ENCODE measurements at regions not wholly inside any gene's neighbourhood (a gene's known extent, or its start where the extent isn't known, plus 50 kb on each side); places are given as distances from the start of the nearest gene placed in this dataset.

DNA sequence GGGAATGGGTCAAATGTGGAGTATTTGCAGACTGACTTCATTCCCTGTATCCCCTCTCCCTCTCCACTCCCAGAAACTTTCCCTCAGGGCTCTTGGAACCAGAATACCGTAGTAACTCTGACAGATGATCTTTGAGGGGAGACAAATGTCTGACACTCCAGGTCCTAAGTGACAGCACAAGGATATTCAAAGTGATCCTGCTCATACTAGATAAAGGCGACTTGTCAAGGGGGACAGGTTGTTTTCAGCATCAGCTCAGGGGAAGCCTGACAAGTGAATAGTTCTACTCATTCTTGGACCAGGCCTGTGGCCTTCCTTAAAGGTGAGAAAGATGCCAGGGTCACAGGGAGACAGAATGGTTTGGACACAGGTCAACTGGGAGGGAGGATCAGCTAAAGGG lies 92.8 kb downstream of the NXPE2 start:
- DNase-seq (ENCODE audit: low read depth) (no peak), FAIRE-seq (no peak)
- no peak overlapping the region for H3K4me2 ChIP-seq (ENCODE audit: low read length)
- H3K27ac ChIP-seq (ENCODE audit: low read depth, low read length): no peak overlapping the region
- H3K36me3 Mint-ChIP-seq (ENCODE audit: low read depth, unreplicated experiment): no peaks in the 10 kb centered on the region
- H3K27me3 ChIP-seq (ENCODE audit: insufficient read depth, low read length): no peaks in the 10 kb centered on the region
- no peaks in the 10 kb centered on the region for H3K9me3 Mint-ChIP-seq (ENCODE audit: unreplicated experiment)
- no peak overlapping the region for H2AFZ ChIP-seq (ENCODE audit: low read depth, low read length)
- TF ChIP-seq, protein P1, sequence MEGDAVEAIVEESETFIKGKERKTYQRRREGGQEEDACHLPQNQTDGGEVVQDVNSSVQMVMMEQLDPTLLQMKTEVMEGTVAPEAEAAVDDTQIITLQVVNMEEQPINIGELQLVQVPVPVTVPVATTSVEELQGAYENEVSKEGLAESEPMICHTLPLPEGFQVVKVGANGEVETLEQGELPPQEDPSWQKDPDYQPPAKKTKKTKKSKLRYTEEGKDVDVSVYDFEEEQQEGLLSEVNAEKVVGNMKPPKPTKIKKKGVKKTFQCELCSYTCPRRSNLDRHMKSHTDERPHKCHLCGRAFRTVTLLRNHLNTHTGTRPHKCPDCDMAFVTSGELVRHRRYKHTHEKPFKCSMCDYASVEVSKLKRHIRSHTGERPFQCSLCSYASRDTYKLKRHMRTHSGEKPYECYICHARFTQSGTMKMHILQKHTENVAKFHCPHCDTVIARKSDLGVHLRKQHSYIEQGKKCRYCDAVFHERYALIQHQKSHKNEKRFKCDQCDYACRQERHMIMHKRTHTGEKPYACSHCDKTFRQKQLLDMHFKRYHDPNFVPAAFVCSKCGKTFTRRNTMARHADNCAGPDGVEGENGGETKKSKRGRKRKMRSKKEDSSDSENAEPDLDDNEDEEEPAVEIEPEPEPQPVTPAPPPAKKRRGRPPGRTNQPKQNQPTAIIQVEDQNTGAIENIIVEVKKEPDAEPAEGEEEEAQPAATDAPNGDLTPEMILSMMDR (IDR thresholded peaks at IDR 0.05; ENCODE audit: insufficient read depth, low read depth, low read length): no peak
- no peak for TF ChIP-seq EZH2 (IDR thresholded peaks at IDR 0.05; ENCODE audit: insufficient read depth, low read length)
- H3K4me3 Mint-ChIP-seq (ENCODE audit: unreplicated experiment): no peak overlapping the region
- H3K4me3 ChIP-seq (ENCODE audit: insufficient read depth, low read depth, low read length): no peak overlapping the region
- H3K4me1 ChIP-seq (ENCODE audit: insufficient read depth, low read length): no peaks in the 10 kb centered on the region
- peaks cover 41% of the 10 kb centered on the region for H3K27me3 Mint-ChIP-seq (ENCODE audit: low read depth, unreplicated experiment)
- no peaks in the 10 kb centered on the region for H3K4me1 Mint-ChIP-seq (ENCODE audit: low read depth, unreplicated experiment)
- no peaks in the 10 kb centered on the region for H3K36me3 ChIP-seq (ENCODE audit: insufficient read depth, low read length)
- H3K79me2 ChIP-seq (ENCODE audit: insufficient read depth, low read length): no peaks in the 10 kb centered on the region
- H4K20me1 ChIP-seq (ENCODE audit: insufficient read depth, low read length): no peaks in the 10 kb centered on the region
- no peaks in the 10 kb centered on the region for H3K9me3 ChIP-seq (ENCODE audit: insufficient read depth, low read depth, low read length)
- H3K27ac Mint-ChIP-seq (ENCODE audit: unreplicated experiment): no peak overlapping the region
- no peak overlapping the region for H3K9ac ChIP-seq (ENCODE audit: low read length)

DNA sequence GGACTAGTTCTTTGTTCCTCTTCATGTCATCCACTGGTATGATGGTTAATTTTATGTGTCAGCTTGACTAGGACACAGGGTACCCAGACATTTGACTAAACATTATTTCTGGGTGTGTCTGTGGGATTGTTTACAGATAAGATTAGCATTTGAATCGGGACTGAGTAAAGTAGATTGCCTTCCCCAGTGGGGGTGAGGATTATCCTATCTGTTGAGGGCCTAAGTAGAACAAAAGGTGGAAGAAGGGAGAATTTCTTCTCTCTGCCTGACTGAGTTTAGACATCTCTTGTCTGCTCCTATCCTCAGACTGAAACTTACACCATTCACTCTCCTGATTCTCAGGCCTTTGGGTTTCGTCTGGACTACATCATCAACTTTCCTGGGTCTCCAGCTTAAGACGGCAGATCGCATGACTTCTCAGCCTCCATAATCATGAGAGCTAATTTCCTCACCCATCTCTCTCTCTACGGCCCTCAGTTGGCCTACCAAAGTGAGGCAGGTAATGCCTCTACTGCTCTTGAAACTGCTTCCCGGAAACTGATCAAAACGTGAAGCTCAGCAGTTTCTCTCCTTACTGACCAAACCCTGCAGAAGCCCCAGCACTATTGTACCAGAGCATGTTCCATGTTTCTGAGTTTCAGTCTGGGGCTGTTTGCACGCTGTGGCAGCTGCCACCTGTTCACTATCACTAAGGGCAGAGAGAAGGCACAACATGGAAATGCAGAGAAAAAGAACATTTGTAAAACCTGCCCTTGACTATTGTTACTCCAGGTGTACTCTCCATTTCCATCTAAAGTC lies 95.4 kb downstream of the NXPE2 start:
- Mint-ChIP-seq H3K9me3 (ENCODE audit: unreplicated experiment) (no peaks in the 10 kb centered on the region), H3K27me3 (ENCODE audit: low read depth, unreplicated experiment) (peaks cover 47% of the 10 kb centered on the region), H3K4me3 (ENCODE audit: unreplicated experiment) (no peak overlapping the region), H3K36me3 (ENCODE audit: low read depth, unreplicated experiment) (no peaks in the 10 kb centered on the region), H3K4me1 (ENCODE audit: low read depth, unreplicated experiment) (no peaks in the 10 kb centered on the region), H3K27ac (ENCODE audit: unreplicated experiment) (no peak overlapping the region)
- DNase-seq (ENCODE audit: low read depth) (no peak), FAIRE-seq (no peak)
- Histone ChIP-seq H3K4me1 (ENCODE audit: insufficient read depth, low read length) (no peaks in the 10 kb centered on the region), H3K9me3 (ENCODE audit: insufficient read depth, low read depth, low read length) (no peaks in the 10 kb centered on the region), H3K36me3 (ENCODE audit: insufficient read depth, low read length) (no peaks in the 10 kb centered on the region), H3K79me2 (ENCODE audit: insufficient read depth, low read length) (no peaks in the 10 kb centered on the region), H3K4me2 (ENCODE audit: low read length) (no peak overlapping the region), H2AFZ (ENCODE audit: low read depth, low read length) (no peak overlapping the region), H3K27ac (ENCODE audit: low read depth, low read length) (no peak overlapping the region), H3K4me3 (ENCODE audit: insufficient read depth, low read depth, low read length) (no peak overlapping the region), H3K27me3 (ENCODE audit: insufficient read depth, low read length) (no peaks in the 10 kb centered on the region), H4K20me1 (ENCODE audit: insufficient read depth, low read length) (no peaks in the 10 kb centered on the region), H3K9ac (ENCODE audit: low read length) (no peak overlapping the region)
- TF ChIP-seq, protein P1 (IDR thresholded peaks at IDR 0.05; ENCODE audit: insufficient read depth, low read depth, low read length): no peak
- TF ChIP-seq EZH2 (IDR thresholded peaks at IDR 0.05; ENCODE audit: insufficient read depth, low read length): no peak

Data from astrocyte (in vitro differentiated cells and primary cell).